HEK293 (cell line): ENCODE measurements at regions not wholly inside any gene's neighbourhood (a gene's known extent, or its start where the extent isn't known, plus 50 kb on each side); places are given as distances from the start of the nearest gene placed in this dataset.

Source experiments
- CTCF ChIA-PET: fragments of 350-600 bp; formaldehyde crosslinking; extraction: SDS; loops from one replicate; lab custom pipeline; 2021; ENCODE audit warnings: antibody characterized with exemption; lab: Yijun Ruan, JAX
- POLR2A ChIA-PET: fragments of 300-600 bp; formaldehyde crosslinking; extraction: SDS; loops from one replicate; lab custom pipeline; 2020; ENCODE audit warnings: antibody characterized with exemption, inconsistent platforms; lab: Yijun Ruan, JAX
- H3K27ac ChIP-seq: fragments of 200-500 bp; sonication (Bioruptor generic); 2 replicates; pipeline ENCODE4 v1.5.1; 2014; ENCODE audit warnings: low read depth, low read length, control low read depth, inconsistent platforms; ENCODE audit errors: extremely low read depth
- H3K36me3 ChIP-seq, 2 experiments: fragments of 200-500 bp in 1 of 2; sonication (Bioruptor generic) in 1 of 2; 1 replicate in 1 of 2; 2 replicates in 1 of 2; pipeline ENCODE4 v1.5.1; 2014 to 2017; ENCODE audit warnings: inconsistent platforms in 2 of 2, low read length in 2 of 2; ENCODE audit not compliant: control insufficient read depth in 2 of 2, insufficient read depth in 1 of 2
- H3K4me1 ChIP-seq: fragments of 200-500 bp; sonication (Bioruptor generic); 2 replicates; pipeline ENCODE4 v1.5.1; 2014; ENCODE audit warnings: mild to moderate bottlenecking, low read length, inconsistent platforms; ENCODE audit not compliant: control insufficient read depth, insufficient read depth
- H3K4me3 ChIP-seq: 2 replicates; pipeline ENCODE4 v1.5.1; 2011; ENCODE audit warnings: low read depth, mild to moderate bottlenecking, control low read depth, low read length, moderate library complexity
- H3K9me3 ChIP-seq: fragments of 200-500 bp; sonication (Bioruptor generic); 2 replicates; pipeline ENCODE4 v1.5.1; 2014; ENCODE audit warnings: low read depth, low read length, inconsistent platforms; ENCODE audit not compliant: control insufficient read depth, insufficient read depth
- BCL11B ChIP-seq: fragments of 450-650 bp; formaldehyde crosslinking; IDR thresholded peaks from 2 replicates; pipeline ENCODE4 v1.5.1; 2016; ENCODE audit warnings: low read depth, missing biosample characterization, missing genetic modification characterization
- KLF17 ChIP-seq: fragments of 450-650 bp; formaldehyde crosslinking; IDR thresholded peaks from 2 replicates; pipeline ENCODE4 v1.5.1; 2016; ENCODE audit warnings: missing biosample characterization, missing genetic modification characterization
- SCRT2 ChIP-seq: fragments of 450-650 bp; formaldehyde crosslinking; IDR thresholded peaks from 2 replicates; pipeline ENCODE4 v1.5.1; 2016; ENCODE audit warnings: missing biosample characterization, missing genetic modification characterization
- TCF7L2 ChIP-seq: IDR thresholded peaks from 2 replicates; pipeline ENCODE4 v1.6.1; 2011; ENCODE audit warnings: low read depth, mild to moderate bottlenecking, inconsistent platforms, low read length, moderate library complexity, borderline replicate concordance
- YY2 ChIP-seq: fragments of 450-650 bp; formaldehyde crosslinking; IDR thresholded peaks from 2 replicates; pipeline ENCODE4 v1.5.1; 2016; ENCODE audit warnings: missing biosample characterization, missing genetic modification characterization
- ZBTB10 ChIP-seq: fragments of 450-650 bp; formaldehyde crosslinking; IDR thresholded peaks from 2 replicates; pipeline ENCODE4 v1.5.1; 2016; ENCODE audit warnings: missing biosample characterization, missing genetic modification characterization
- ZBTB26 ChIP-seq: fragments of 450-650 bp; formaldehyde crosslinking; optimal IDR thresholded peaks from 2 replicates; pipeline ENCODE3; 2016; ENCODE audit warnings: missing biosample characterization, mild to moderate bottlenecking, missing genetic modification characterization
- ZBTB48 ChIP-seq: fragments of 450-650 bp; formaldehyde crosslinking; IDR thresholded peaks from 2 replicates; pipeline ENCODE4 v1.5.1; 2016; ENCODE audit warnings: missing biosample characterization, missing genetic modification characterization
- ZFHX2 ChIP-seq: fragments of 450-650 bp; formaldehyde crosslinking; conservative IDR thresholded peaks from 2 replicates; pipeline ENCODE4 v1.5.1; 2016; ENCODE audit warnings: missing biosample characterization, missing genetic modification characterization
- ZFP37 ChIP-seq: fragments of 450-650 bp; formaldehyde crosslinking; IDR thresholded peaks from 2 replicates; pipeline ENCODE4 v1.5.1; 2016; ENCODE audit warnings: missing biosample characterization, missing genetic modification characterization
- ZFP69B ChIP-seq: fragments of 450-650 bp; formaldehyde crosslinking; IDR thresholded peaks from 2 replicates; pipeline ENCODE4 v1.5.1; 2016; ENCODE audit warnings: missing biosample characterization, missing genetic modification characterization
- ZNF132 ChIP-seq: fragments of 450-650 bp; formaldehyde crosslinking; IDR thresholded peaks from 2 replicates; pipeline ENCODE4 v1.5.1; 2017; ENCODE audit warnings: missing biosample characterization, missing genetic modification characterization, borderline replicate concordance
- ZNF184 ChIP-seq: fragments of 450-650 bp; IDR thresholded peaks from 2 replicates; pipeline ENCODE4 v1.5.1; 2018; ENCODE audit warnings: missing biosample characterization, mild to moderate bottlenecking, missing genetic modification characterization
- ZNF202 ChIP-seq: fragments of 450-650 bp; formaldehyde crosslinking; IDR thresholded peaks from 2 replicates; pipeline ENCODE4 v1.5.1; 2016; ENCODE audit warnings: missing biosample characterization, missing genetic modification characterization, borderline replicate concordance
- ZNF324 ChIP-seq: fragments of 450-650 bp; formaldehyde crosslinking; IDR thresholded peaks from 2 replicates; pipeline ENCODE4 v1.5.1; 2016; ENCODE audit warnings: missing biosample characterization, missing genetic modification characterization
- ZNF350 ChIP-seq: fragments of 450-650 bp; formaldehyde crosslinking; IDR thresholded peaks from 2 replicates; pipeline ENCODE4 v1.5.0; 2017; ENCODE audit warnings: missing biosample characterization, mild to moderate bottlenecking, missing genetic modification characterization
- ZNF555 ChIP-seq: fragments of 450-650 bp; formaldehyde crosslinking; conservative IDR thresholded peaks from 2 replicates; pipeline ENCODE4 v1.5.1; 2017; ENCODE audit warnings: missing biosample characterization, mild to moderate bottlenecking, missing genetic modification characterization, inconsistent platforms
- ZNF571 ChIP-seq: fragments of 450-650 bp; formaldehyde crosslinking; IDR thresholded peaks from 2 replicates; pipeline ENCODE4 v1.5.0; 2017; ENCODE audit warnings: missing biosample characterization, missing genetic modification characterization
- ZNF624 ChIP-seq: fragments of 450-650 bp; formaldehyde crosslinking; IDR thresholded peaks from 2 replicates; pipeline ENCODE4 v1.5.1; 2017; ENCODE audit warnings: missing biosample characterization, missing genetic modification characterization
- ZNF692 ChIP-seq: fragments of 450-650 bp; formaldehyde crosslinking; IDR thresholded peaks from 2 replicates; pipeline ENCODE4 v1.5.1; 2016; ENCODE audit warnings: missing biosample characterization, missing genetic modification characterization
- ZNF768 ChIP-seq: fragments of 450-650 bp; formaldehyde crosslinking; IDR thresholded peaks from 2 replicates; pipeline ENCODE4 v1.5.1; 2018; ENCODE audit warnings: missing biosample characterization, mild to moderate bottlenecking, missing genetic modification characterization
- ZNF830 ChIP-seq: fragments of 450-650 bp; IDR thresholded peaks from 2 replicates; pipeline ENCODE4 v1.5.0; 2018; ENCODE audit warnings: missing biosample characterization, missing genetic modification characterization, low read depth, mild to moderate bottlenecking, moderate library complexity
- ZSCAN16 ChIP-seq: fragments of 450-650 bp; formaldehyde crosslinking; IDR thresholded peaks from 2 replicates; pipeline ENCODE4 v1.5.1; 2016; ENCODE audit warnings: missing biosample characterization, missing genetic modification characterization
- ZSCAN23 ChIP-seq: fragments of 450-650 bp; formaldehyde crosslinking; IDR thresholded peaks from 2 replicates; pipeline ENCODE4 v1.5.1; 2016; ENCODE audit warnings: missing biosample characterization, missing genetic modification characterization

GRCh38 chr5:54804521-54804920, 180.9 kb downstream of the ESM1 start (continued):
- TF ChIP-seq ZBTB10 (tag by site-specific recombination) (no peak), ZFP69B (no peak), ZNF184 (no peak), ZNF132 (tag by site-specific recombination) (no peak), ZNF768 (tag by site-specific recombination) (no peak), ZNF324 (tag by site-specific recombination) (no peak), ZNF692 (tag by site-specific recombination) (no peak)

- Histone ChIP-seq H3K9me3 (no peaks in the 10 kb centered on the region), H3K4me3 (no peak overlapping the region), H3K36me3 (no peaks in the 10 kb centered on the region), H3K27ac (no peak overlapping the region), H3K4me1 (no peaks in the 10 kb centered on the region)
- POLR2A ChIA-PET = no interaction called here
- no peak for TF ChIP-seq ZNF350 (tag by site-specific recombination)
- peak; percentile 36; the same call in 1 of the 2 replicates for TF ChIP-seq SCRT2
- no peak for TF ChIP-seq ZNF692 (tag by site-specific recombination)
- no peak for TF ChIP-seq BCL11B
- no peak for TF ChIP-seq ZFP37 (tag by site-specific recombination)
- TF ChIP-seq ZNF555 (tag by site-specific recombination) = no peak
- CTCF ChIA-PET = no interaction called here
Observed at GRCh38 chr5:54804086-54804485, 181.3 kb downstream of the ESM1 start.

- Histone ChIP-seq H3K9me3 (no peaks in the 10 kb centered on the region), H3K27ac (no peak overlapping the region), H3K4me1 (no peaks in the 10 kb centered on the region), H3K36me3 (no peaks in the 10 kb centered on the region), H3K4me3 (no peak overlapping the region)
- CTCF ChIA-PET = interaction anchor here (0.7 kb wide), 1 partner anchor 160 kb away, joined by 3 read pairs; no protein-coding TSS in a partner anchor
- no peak for TF ChIP-seq KLF17 (tag by site-specific recombination)
- no peak for TF ChIP-seq ZSCAN23 (tag by site-specific recombination)
- TF ChIP-seq ZSCAN16 (tag by site-specific recombination) = no peak
- no peak for TF ChIP-seq YY2 (tag by site-specific recombination)
- no peak for TF ChIP-seq ZFHX2 (tag by site-specific recombination)
- TF ChIP-seq ZBTB48 = no peak
- TF ChIP-seq ZNF350 (tag by site-specific recombination) = no peak
- TF ChIP-seq ZNF624 (tag by site-specific recombination) = no peak
- TF ChIP-seq ZNF202 (tag by site-specific recombination) = no peak
- no peak for TF ChIP-seq ZNF830 (tag by site-specific recombination)
- TF ChIP-seq ZNF571 = no peak
- TF ChIP-seq TCF7L2 = no peak
- no peak for TF ChIP-seq ZBTB26
- POLR2A ChIA-PET = no interaction called here
Observed at GRCh38 chr5:54803471-54804011, 181.9 kb downstream of the ESM1 start.
